ENCODE measurements at regions not wholly inside any gene's neighbourhood (a gene's known extent, or its start where the extent isn't known, plus 50 kb on each side); places are given as distances from the start of the nearest gene placed in this dataset.
A peak's percentile ranks its signal among the peaks of the same experiment; 100 is the strongest.

GRCh38 chr14:62253911-62254310, 491.7 kb downstream of the SNAPC1 start:
- H2BK120ac ChIP-seq (ENCODE audit: low read depth, low read length) = no peak overlapping the region
- H3K27ac ChIP-seq (replicated peaks; ENCODE audit: low read length) = no peak overlapping the region
- no peaks in the 10 kb centered on the region for H3K27me3 ChIP-seq (ENCODE audit: control insufficient read depth in 3 of 3, insufficient read depth in 3 of 3, low read depth in 1 of 3, low read length in 3 of 3)
- no peak overlapping the region for H2AFZ ChIP-seq (ENCODE audit: low read length)
- no peak overlapping the region for H3K4me3 ChIP-seq (ENCODE audit: low read length in 2 of 2)
- H3K9me3 ChIP-seq (replicated peaks in 1 of 2; ENCODE audit: control insufficient read depth in 2 of 2, insufficient read depth in 1 of 2, low read depth in 1 of 2, low read length in 2 of 2) = no peaks in the 10 kb centered on the region
- no peak overlapping the region for H3K18ac ChIP-seq (ENCODE audit: low read length)
- H3K4me2 ChIP-seq (ENCODE audit: insufficient read depth, low read length, poor library complexity, severe bottlenecking) = no peak overlapping the region
- H2AK5ac ChIP-seq (ENCODE audit: low read depth, low read length) = no peak overlapping the region
- H3K79me1 ChIP-seq (ENCODE audit: low read depth, low read length) = no peaks in the 10 kb centered on the region
- no peak overlapping the region for H3K9ac ChIP-seq (ENCODE audit: low read depth, low read length, poor library complexity)
- H4K91ac ChIP-seq (ENCODE audit: low read depth, low read length, poor library complexity) = no peak overlapping the region
- no peaks in the 10 kb centered on the region for H3K36me3 ChIP-seq (replicated peaks in 1 of 2; ENCODE audit: control insufficient read depth in 2 of 2, insufficient read depth in 2 of 2, low read length in 2 of 2)
- no peak overlapping the region for H2BK15ac ChIP-seq (ENCODE audit: low read length)
- no peak overlapping the region for H2BK12ac ChIP-seq (ENCODE audit: low read length)
- H3K4me1 ChIP-seq (ENCODE audit: control insufficient read depth in 2 of 2, insufficient read depth in 1 of 2, low read depth in 1 of 2, low read length in 2 of 2) = peaks cover 0 to 4% of the 10 kb centered on the region in 2 donors
- H3K23ac ChIP-seq (ENCODE audit: low read depth, low read length, poor library complexity) = no peak overlapping the region
- H3K4ac ChIP-seq (ENCODE audit: low read length) = no peak overlapping the region
- H2BK5ac ChIP-seq (ENCODE audit: low read length) = no peak overlapping the region
- H4K8ac ChIP-seq (ENCODE audit: low read depth, low read length) = no peak overlapping the region
- H3K14ac ChIP-seq (ENCODE audit: low read length) = no peak overlapping the region
- DNase-seq (ENCODE audit: low spot score) = no peak
- WGBS, 2 donors (ENCODE audit: extremely low coverage in 2 of 2, insufficient read length in 2 of 2, insufficient replicate concordance in 1 of 2) = no CpG with 5 or more reads among the region's 2 CpGs

- no peak overlapping the region for H4K8ac ChIP-seq (ENCODE audit: low read depth, low read length)
- H3K4me3 ChIP-seq (ENCODE audit: low read length in 2 of 2) = no peak overlapping the region
- no CpG with 5 or more reads among the region's 6 CpGs for WGBS, 2 donors (ENCODE audit: extremely low coverage in 2 of 2, insufficient read length in 2 of 2, insufficient replicate concordance in 1 of 2)
- no peak overlapping the region for H3K9ac ChIP-seq (ENCODE audit: low read depth, low read length, poor library complexity)
- no peak overlapping the region for H2AK5ac ChIP-seq (ENCODE audit: low read depth, low read length)
- H2BK12ac ChIP-seq (ENCODE audit: low read length) = no peak overlapping the region
- no peaks in the 10 kb centered on the region for H3K36me3 ChIP-seq (replicated peaks in 1 of 2; ENCODE audit: control insufficient read depth in 2 of 2, insufficient read depth in 2 of 2, low read length in 2 of 2)
- H3K14ac ChIP-seq (ENCODE audit: low read length) = no peak overlapping the region
- no peak for DNase-seq (ENCODE audit: low spot score)
- no peaks in the 10 kb centered on the region for H3K27me3 ChIP-seq (ENCODE audit: control insufficient read depth in 3 of 3, insufficient read depth in 3 of 3, low read depth in 1 of 3, low read length in 3 of 3)
- H2BK15ac ChIP-seq (ENCODE audit: low read length) = no peak overlapping the region
- no peak overlapping the region for H3K18ac ChIP-seq (ENCODE audit: low read length)
- no peak overlapping the region for H2AFZ ChIP-seq (ENCODE audit: low read length)
- no peak overlapping the region for H2BK5ac ChIP-seq (ENCODE audit: low read length)
- no peaks in the 10 kb centered on the region for H3K4me1 ChIP-seq (ENCODE audit: control insufficient read depth in 2 of 2, insufficient read depth in 1 of 2, low read depth in 1 of 2, low read length in 2 of 2)
- no peak overlapping the region for H3K4me2 ChIP-seq (ENCODE audit: insufficient read depth, low read length, poor library complexity, severe bottlenecking)
- no peak overlapping the region for H2BK120ac ChIP-seq (ENCODE audit: low read depth, low read length)
- H3K27ac ChIP-seq (replicated peaks; ENCODE audit: low read length) = no peak overlapping the region
- H3K79me1 ChIP-seq (ENCODE audit: low read depth, low read length) = no peaks in the 10 kb centered on the region
- no peak overlapping the region for H3K4ac ChIP-seq (ENCODE audit: low read length)
- no peak overlapping the region for H3K23ac ChIP-seq (ENCODE audit: low read depth, low read length, poor library complexity)
- no peaks in the 10 kb centered on the region for H3K9me3 ChIP-seq (replicated peaks in 1 of 2; ENCODE audit: control insufficient read depth in 2 of 2, insufficient read depth in 1 of 2, low read depth in 1 of 2, low read length in 2 of 2)
- H4K91ac ChIP-seq (ENCODE audit: low read depth, low read length, poor library complexity) = no peak overlapping the region
Measured at GRCh38 chr14:62269204-62269603, 507.0 kb downstream of the SNAPC1 start.

- H3K9me3 ChIP-seq (replicated peaks in 1 of 2; ENCODE audit: control insufficient read depth in 2 of 2, insufficient read depth in 1 of 2, low read depth in 1 of 2, low read length in 2 of 2) = no peaks in the 10 kb centered on the region
- H3K27ac ChIP-seq (replicated peaks; ENCODE audit: low read length) = no peak overlapping the region
- no peak overlapping the region for H3K18ac ChIP-seq (ENCODE audit: low read length)
- H3K9ac ChIP-seq (ENCODE audit: low read depth, low read length, poor library complexity) = no peak overlapping the region
- H3K14ac ChIP-seq (ENCODE audit: low read length) = no peak overlapping the region
- no peak overlapping the region for H2BK5ac ChIP-seq (ENCODE audit: low read length)
- H2AFZ ChIP-seq (ENCODE audit: low read length) = no peak overlapping the region
- no peak for DNase-seq (ENCODE audit: low spot score)
- no peak overlapping the region for H3K4me2 ChIP-seq (ENCODE audit: insufficient read depth, low read length, poor library complexity, severe bottlenecking)
- no peak overlapping the region for H2AK5ac ChIP-seq (ENCODE audit: low read depth, low read length)
- H3K4me3 ChIP-seq (ENCODE audit: low read length in 2 of 2) = no peak overlapping the region
- H2BK12ac ChIP-seq (ENCODE audit: low read length) = no peak overlapping the region
- no peaks in the 10 kb centered on the region for H3K79me1 ChIP-seq (ENCODE audit: low read depth, low read length)
- H3K4me1 ChIP-seq (ENCODE audit: control insufficient read depth in 2 of 2, insufficient read depth in 1 of 2, low read depth in 1 of 2, low read length in 2 of 2) = no peaks in the 10 kb centered on the region
- H3K4ac ChIP-seq (ENCODE audit: low read length) = no peak overlapping the region
- H4K8ac ChIP-seq (ENCODE audit: low read depth, low read length) = no peak overlapping the region
- WGBS, 2 donors (ENCODE audit: extremely low coverage in 2 of 2, insufficient read length in 2 of 2, insufficient replicate concordance in 1 of 2) = no CpG with 5 or more reads among the region's 1 CpG
- no peak overlapping the region for H4K91ac ChIP-seq (ENCODE audit: low read depth, low read length, poor library complexity)
- no peak overlapping the region for H2BK15ac ChIP-seq (ENCODE audit: low read length)
- H2BK120ac ChIP-seq (ENCODE audit: low read depth, low read length) = no peak overlapping the region
- no peak overlapping the region for H3K23ac ChIP-seq (ENCODE audit: low read depth, low read length, poor library complexity)
- H3K27me3 ChIP-seq (ENCODE audit: control insufficient read depth in 3 of 3, insufficient read depth in 3 of 3, low read depth in 1 of 3, low read length in 3 of 3) = no peaks in the 10 kb centered on the region
- no peaks in the 10 kb centered on the region for H3K36me3 ChIP-seq (replicated peaks in 1 of 2; ENCODE audit: control insufficient read depth in 2 of 2, insufficient read depth in 2 of 2, low read length in 2 of 2)
Measured at GRCh38 chr14:62270236-62270635, 508.0 kb downstream of the SNAPC1 start.

- Histone ChIP-seq H3K27me3 (ENCODE audit: control insufficient read depth in 3 of 3, insufficient read depth in 3 of 3, low read depth in 1 of 3, low read length in 3 of 3) (no peaks in the 10 kb centered on the region), H3K4ac (ENCODE audit: low read length) (no peak overlapping the region), H3K4me3 (ENCODE audit: low read length in 2 of 2) (no peak overlapping the region), H3K18ac (ENCODE audit: low read length) (no peak overlapping the region), H3K4me2 (ENCODE audit: insufficient read depth, low read length, poor library complexity, severe bottlenecking) (peak overlapping the region; percentile 2), H2BK15ac (ENCODE audit: low read length) (no peak overlapping the region), H2AK5ac (ENCODE audit: low read depth, low read length) (no peak overlapping the region), H2AFZ (ENCODE audit: low read length) (no peak overlapping the region), H3K9me3 (replicated peaks in 1 of 2; ENCODE audit: control insufficient read depth in 2 of 2, insufficient read depth in 1 of 2, low read depth in 1 of 2, low read length in 2 of 2) (no peaks in the 10 kb centered on the region), H4K8ac (ENCODE audit: low read depth, low read length) (no peak overlapping the region), H3K14ac (ENCODE audit: low read length) (no peak overlapping the region), H3K36me3 (replicated peaks in 1 of 2; ENCODE audit: control insufficient read depth in 2 of 2, insufficient read depth in 2 of 2, low read length in 2 of 2) (no peaks in the 10 kb centered on the region), H3K9ac (ENCODE audit: low read depth, low read length, poor library complexity) (no peak overlapping the region), H4K91ac (ENCODE audit: low read depth, low read length, poor library complexity) (no peak overlapping the region), H2BK120ac (ENCODE audit: low read depth, low read length) (no peak overlapping the region), H3K4me1 (ENCODE audit: control insufficient read depth in 2 of 2, insufficient read depth in 1 of 2, low read depth in 1 of 2, low read length in 2 of 2) (peaks cover 0 to 2% of the 10 kb centered on the region in 2 donors), H3K27ac (replicated peaks; ENCODE audit: low read length) (no peak overlapping the region), H2BK5ac (ENCODE audit: low read length) (no peak overlapping the region), H3K79me1 (ENCODE audit: low read depth, low read length) (no peaks in the 10 kb centered on the region), H3K23ac (ENCODE audit: low read depth, low read length, poor library complexity) (no peak overlapping the region), H2BK12ac (ENCODE audit: low read length) (no peak overlapping the region)
- DNase-seq (ENCODE audit: low spot score) = no peak
Measured at GRCh38 chr14:62280366-62280765, 518.1 kb downstream of the SNAPC1 start.
